Activated T-cell treated with anti-CD3 and anti-CD28 coated beads, Interleukin-2, amount 50 U/mL, for 72 hours (primary cell): ENCODE measurements at regions not wholly inside any gene's neighbourhood (a gene's known extent, or its start where the extent isn't known, plus 50 kb on each side); places are given as distances from the start of the nearest gene placed in this dataset.
"Not testable (repeated sequence)": the region's sequence is repeated elsewhere in the genome, so short reads cannot be mapped to it uniquely, and the experiment has no call there.

Experiments used
- ATAC-seq, 2 donors: fragments of 150-1000 bp; cut with Tn5 transposase; replicated peaks in 1 of 2; 2 replicates each; pipeline ENCODE4 v1.10.0; 2021; ENCODE audit warnings: moderate library complexity in 2 of 2, mild to moderate bottlenecking in 1 of 2
- DNase-seq, 2 donors: peaks; one replicate each; pipeline ENCODE4 v3.0.0; 2021 to 2022; ENCODE audit warnings: mixed read lengths in 1 of 2
- H3K27ac Mint-ChIP-seq: one replicate; pipeline ENCODE4 v1.8.0; 2022; ENCODE audit warnings: mild to moderate bottlenecking, moderate library complexity, mixed read lengths
- H3K27me3 Mint-ChIP-seq: one replicate; pipeline ENCODE4 v1.8.0; 2022; ENCODE audit warnings: low read depth, mixed read lengths
- H3K36me3 Mint-ChIP-seq, 2 donors: one replicate each; pipeline ENCODE4 v1.8.0; 2022; ENCODE audit warnings: mixed read lengths in 2 of 2, mild to moderate bottlenecking in 1 of 2; ENCODE audit not compliant: insufficient read depth in 2 of 2
- H3K4me1 Mint-ChIP-seq: one replicate; pipeline ENCODE4 v1.8.0; 2022; ENCODE audit warnings: low read depth, mixed read lengths
- H3K4me3 Mint-ChIP-seq, 2 donors: one replicate each; pipeline ENCODE4 v1.8.0; 2022; ENCODE audit warnings: mild to moderate bottlenecking in 2 of 2, mixed read lengths in 2 of 2, moderate library complexity in 2 of 2
- H3K9me3 Mint-ChIP-seq, 2 donors: one replicate each; pipeline ENCODE4 v1.8.0; 2022; ENCODE audit warnings: mixed read lengths in 2 of 2

DNA sequence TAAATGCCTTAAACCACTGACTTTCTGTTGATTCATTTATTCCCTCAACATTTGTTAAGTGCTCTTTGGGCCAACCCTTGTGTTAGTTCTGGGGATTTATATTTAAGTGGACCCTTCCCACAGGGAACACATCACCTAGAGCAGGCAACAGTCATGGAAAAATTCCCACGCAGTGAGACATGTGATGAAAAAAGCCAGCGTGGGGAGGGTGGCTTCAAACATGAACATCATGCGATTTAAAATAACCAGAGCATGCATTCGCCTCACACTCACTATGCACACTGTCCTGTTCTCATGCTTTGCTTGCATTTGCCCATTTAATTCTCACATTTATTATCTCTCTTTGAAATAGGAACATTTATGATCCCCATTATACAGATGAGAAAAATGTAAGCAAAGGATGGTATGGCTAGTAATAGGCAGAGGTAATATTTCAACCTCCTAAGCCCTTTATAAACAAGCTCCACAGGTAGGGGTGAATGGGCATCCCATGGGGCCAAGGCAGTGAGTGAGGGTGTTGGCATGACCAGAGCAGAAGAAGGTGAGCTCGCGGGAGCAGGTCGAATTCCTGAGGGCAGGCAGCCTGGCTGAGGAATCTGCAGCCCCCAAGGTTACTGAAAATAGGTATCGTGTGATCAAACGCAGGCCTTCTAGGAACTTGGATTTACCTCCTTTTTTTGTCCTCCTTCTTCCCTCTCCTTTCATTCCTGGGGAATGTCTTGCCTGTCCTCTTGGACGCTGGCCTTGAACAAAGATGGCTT lies 297.8 kb downstream of the MYCN start:
- no peaks in the 10 kb centered on the region for H3K9me3 Mint-ChIP-seq
- ATAC-seq: no peak
- H3K4me3 Mint-ChIP-seq: no peak overlapping the region
- H3K36me3 Mint-ChIP-seq: no peaks in the 10 kb centered on the region
- no peaks in the 10 kb centered on the region for H3K4me1 Mint-ChIP-seq
- no peak for DNase-seq
- H3K27me3 Mint-ChIP-seq: peaks cover 21% of the 10 kb centered on the region
- no peak overlapping the region for H3K27ac Mint-ChIP-seq

DNA sequence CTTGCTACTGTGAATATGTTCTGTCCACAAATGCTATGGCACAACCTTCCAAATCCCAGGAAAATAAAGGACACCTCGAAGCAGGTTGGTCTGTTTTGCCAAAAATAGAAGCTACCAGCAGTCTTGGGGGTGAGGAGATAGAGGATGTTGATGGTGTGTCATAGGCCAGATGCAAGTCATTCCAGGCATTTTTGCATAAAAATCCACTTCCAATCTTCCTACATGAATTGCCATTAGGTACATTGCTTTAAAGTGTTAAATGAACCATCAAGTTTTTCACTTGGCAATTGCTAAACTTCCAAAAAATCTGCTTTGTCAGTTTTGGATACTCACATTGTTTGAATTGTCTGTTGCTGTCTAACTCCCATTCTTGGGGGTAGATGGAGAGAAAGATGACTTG lies 295.4 kb downstream of the MYCN start:
- Mint-ChIP-seq H3K27ac (no peak overlapping the region), H3K4me1 (no peaks in the 10 kb centered on the region), H3K36me3 (no peaks in the 10 kb centered on the region), H3K4me3 (no peak overlapping the region), H3K27me3 (peaks cover 17% of the 10 kb centered on the region), H3K9me3 (no peaks in the 10 kb centered on the region)
- ATAC-seq (no peak), DNase-seq (no peak)

DNA sequence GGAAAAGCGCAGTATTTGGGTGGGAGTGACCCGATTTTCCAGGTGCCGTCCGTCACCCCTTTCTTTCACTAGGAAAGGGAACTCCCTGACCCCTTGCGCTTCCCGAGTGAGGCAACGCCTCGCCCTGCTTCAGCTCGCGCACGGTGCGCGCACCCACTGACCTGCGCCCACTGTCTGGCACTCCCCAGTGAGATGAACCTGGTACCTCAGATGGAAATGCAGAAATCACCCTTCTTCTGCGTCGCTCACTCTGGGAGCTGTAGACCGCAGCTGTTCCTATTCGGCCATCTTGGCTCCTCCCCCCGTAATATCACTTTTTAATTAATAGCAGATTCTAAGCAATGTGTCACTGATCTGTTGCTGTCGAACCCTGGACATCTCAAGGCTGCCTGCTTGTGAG lies 294.9 kb downstream of the MYCN start:
- DNase-seq, H3K36me3 Mint-ChIP-seq, H3K4me3 Mint-ChIP-seq, H3K27ac Mint-ChIP-seq, H3K4me1 Mint-ChIP-seq, ATAC-seq, H3K9me3 Mint-ChIP-seq: not testable (repeated sequence)
- H3K27me3 Mint-ChIP-seq: peaks cover 17% of the 10 kb centered on the region

DNA sequence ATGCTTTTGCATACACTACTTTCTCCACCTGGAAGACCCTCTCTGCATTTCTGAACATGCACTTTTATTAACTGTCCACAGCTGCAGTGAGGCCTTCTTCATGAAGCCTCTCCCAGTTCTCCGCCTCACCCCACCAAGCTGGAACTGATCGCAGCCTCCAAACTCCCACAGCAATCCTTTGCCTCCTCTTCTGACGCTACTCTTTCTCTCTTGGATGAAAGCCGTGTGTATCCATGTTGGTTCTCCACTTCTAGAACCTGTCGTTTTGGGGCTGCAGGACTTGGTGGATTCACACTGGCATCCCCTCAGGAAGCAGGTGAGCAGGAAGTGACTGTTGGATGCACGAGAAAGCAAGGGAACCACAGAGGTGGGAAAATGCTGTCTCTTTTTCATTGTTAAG lies 288.6 kb downstream of the MYCN start:
- DNase-seq: no peak
- Mint-ChIP-seq H3K36me3 (no peaks in the 10 kb centered on the region), H3K4me1 (no peaks in the 10 kb centered on the region), H3K4me3 (no peak overlapping the region), H3K27ac (no peak overlapping the region), H3K27me3 (peaks cover 8% of the 10 kb centered on the region), H3K9me3 (no peaks in the 10 kb centered on the region)
- ATAC-seq: no peak

DNA sequence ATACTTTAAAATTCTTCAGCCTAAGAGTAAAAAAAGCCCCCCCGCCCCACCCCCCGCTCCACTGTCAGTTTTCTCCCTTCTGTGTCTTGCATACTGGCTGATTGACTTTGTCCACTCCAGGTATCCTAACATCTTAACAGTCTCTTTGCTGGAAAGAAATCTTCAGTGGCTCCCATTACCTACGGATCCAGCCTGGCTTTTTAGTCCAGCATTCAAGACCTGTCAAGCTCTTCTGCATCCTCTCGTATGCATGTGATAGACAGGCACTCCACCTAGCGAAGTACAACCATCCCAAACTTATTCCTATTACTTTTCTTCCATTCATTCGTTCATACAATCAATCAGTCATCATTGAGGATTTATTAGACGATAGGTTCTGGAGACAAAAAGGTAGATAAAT lies 288.1 kb downstream of the MYCN start:
- H3K9me3 Mint-ChIP-seq: no peaks in the 10 kb centered on the region
- no peak overlapping the region for H3K27ac Mint-ChIP-seq
- H3K4me3 Mint-ChIP-seq: no peak overlapping the region
- peaks cover 8% of the 10 kb centered on the region for H3K27me3 Mint-ChIP-seq
- H3K4me1 Mint-ChIP-seq: no peaks in the 10 kb centered on the region
- ATAC-seq: no peak
- DNase-seq: no peak
- H3K36me3 Mint-ChIP-seq: no peaks in the 10 kb centered on the region

DNA sequence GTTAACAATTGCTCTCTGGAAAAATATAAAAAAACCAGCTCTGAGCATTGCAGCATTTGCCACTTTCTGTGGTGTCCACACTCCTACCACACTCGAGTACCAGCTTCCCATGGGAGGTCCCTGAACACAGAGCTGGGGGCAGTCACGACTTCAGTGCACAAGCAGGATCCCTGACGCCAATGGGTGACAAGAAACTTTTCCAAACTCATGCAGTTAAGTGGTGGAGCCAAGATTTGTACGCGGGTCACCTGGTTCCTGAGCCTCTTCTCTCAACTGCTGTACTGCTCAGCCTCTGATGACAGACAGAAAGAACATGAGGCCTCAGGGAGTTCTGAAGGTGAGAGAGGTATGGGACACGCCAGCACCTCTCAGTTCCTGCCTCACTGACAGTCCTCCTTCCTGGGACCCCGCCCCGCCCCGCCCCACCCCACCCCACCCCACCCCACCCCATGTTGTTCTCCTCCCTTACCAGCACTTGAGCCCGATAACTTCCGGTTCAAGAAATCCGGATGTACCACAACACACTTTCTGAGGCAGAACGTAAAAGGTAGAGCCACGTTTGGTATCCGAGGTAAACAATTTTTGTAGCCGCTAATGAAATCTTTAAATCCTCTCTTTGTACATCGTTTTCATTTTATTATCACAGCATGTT lies 287.6 kb downstream of the MYCN start:
- ATAC-seq: no peak
- Mint-ChIP-seq H3K27me3 (peaks cover 8% of the 10 kb centered on the region), H3K27ac (no peak overlapping the region)

DNA sequence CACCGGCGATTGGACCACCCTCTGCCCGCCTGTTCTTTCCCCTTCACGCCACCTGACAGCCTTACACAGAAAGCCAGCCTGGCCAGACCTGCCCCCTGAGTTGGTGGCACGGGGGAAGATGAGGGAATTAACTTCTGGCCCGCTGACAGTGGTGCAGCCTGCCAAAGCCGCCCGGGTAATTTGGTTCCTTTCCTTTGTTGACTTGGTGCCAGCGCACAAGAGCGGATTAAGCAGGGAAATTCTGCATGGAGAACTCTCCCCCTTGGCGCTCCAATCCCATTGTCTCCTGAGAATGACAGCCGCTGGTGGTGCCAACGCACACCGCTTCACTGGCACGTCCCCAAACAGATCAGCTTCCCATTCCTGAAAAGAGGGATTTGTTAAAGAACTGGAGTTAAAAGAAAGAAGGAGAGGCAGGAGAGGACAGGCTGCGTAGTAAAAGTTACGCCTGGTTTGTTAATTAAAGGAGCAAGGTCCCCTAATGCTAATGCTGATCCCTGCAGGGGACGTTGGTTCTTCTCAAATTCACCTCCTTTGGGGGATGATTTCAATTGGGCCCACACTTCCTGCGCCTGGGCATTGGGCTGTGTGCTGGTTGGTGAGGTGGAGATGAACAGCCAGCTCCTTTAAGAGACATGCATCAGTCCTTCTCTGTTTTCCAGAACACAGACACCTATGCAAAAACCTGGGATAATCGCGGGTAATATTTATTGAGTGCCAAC lies 286.8 kb downstream of the MYCN start:
- no peak for ATAC-seq

More for the DNA sequence above, 287.6 kb downstream of the MYCN start:
- Mint-ChIP-seq H3K4me3 (no peak overlapping the region), H3K9me3 (no peaks in the 10 kb centered on the region), H3K36me3 (no peaks in the 10 kb centered on the region), H3K4me1 (no peaks in the 10 kb centered on the region)
- no peak for DNase-seq

DNA sequence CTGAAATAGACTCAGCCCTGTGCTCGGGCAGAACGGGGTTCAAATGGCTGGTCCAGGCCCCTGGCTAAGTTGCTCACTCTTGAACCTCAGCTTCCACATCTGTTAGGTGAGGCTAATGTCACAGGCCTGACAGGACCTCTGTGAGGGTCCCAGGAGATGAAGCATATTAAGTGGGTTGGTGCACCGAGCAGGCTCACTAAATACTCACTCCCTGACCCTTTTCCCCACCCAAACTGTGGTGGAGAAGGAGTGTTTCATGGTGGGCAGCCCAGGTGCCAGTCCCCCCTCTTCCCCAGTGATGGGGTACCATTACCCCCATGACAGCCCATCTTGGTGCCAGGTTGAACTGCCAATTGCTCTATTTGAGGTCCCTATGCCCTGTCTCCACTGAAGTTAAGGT lies 286.0 kb downstream of the MYCN start:
- no peak for DNase-seq
- ATAC-seq: no peak
- no peaks in the 10 kb centered on the region for H3K9me3 Mint-ChIP-seq
- H3K27me3 Mint-ChIP-seq: peaks cover 18% of the 10 kb centered on the region
- no peaks in the 10 kb centered on the region for H3K4me1 Mint-ChIP-seq
- no peak overlapping the region for H3K27ac Mint-ChIP-seq
- H3K4me3 Mint-ChIP-seq: no peak overlapping the region
- no peaks in the 10 kb centered on the region for H3K36me3 Mint-ChIP-seq

More for the DNA sequence above, 286.8 kb downstream of the MYCN start:
- no peak for DNase-seq
- Mint-ChIP-seq H3K27me3 (peaks cover 12% of the 10 kb centered on the region), H3K36me3 (no peaks in the 10 kb centered on the region), H3K9me3 (no peaks in the 10 kb centered on the region), H3K4me3 (no peak overlapping the region), H3K27ac (no peak overlapping the region), H3K4me1 (no peaks in the 10 kb centered on the region)

DNA sequence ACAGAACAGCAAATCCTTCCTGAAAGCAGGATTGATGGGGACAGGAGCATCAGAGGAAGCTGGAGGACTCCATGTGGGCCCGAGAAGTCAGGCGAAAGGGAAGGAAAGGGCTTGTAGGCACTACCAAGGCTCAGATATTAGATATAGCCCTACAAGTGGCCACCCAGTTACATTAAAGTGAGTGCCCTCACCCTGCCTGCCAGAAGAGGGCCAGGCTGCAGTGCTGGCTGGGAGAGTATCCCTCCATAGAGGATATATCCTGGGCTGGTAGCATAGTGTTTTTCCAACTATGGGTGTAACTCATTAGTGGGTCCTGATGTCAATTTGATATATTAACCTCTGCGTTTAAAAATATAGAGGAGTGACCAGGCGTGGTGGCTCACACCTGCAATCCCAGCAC lies 285.2 kb downstream of the MYCN start:
- peaks cover 22% of the 10 kb centered on the region for H3K27me3 Mint-ChIP-seq
- no peak for ATAC-seq
- H3K27ac Mint-ChIP-seq: no peak overlapping the region
- no peaks in the 10 kb centered on the region for H3K4me1 Mint-ChIP-seq
- no peak for DNase-seq
- no peak overlapping the region for H3K4me3 Mint-ChIP-seq
- H3K9me3 Mint-ChIP-seq: no peaks in the 10 kb centered on the region
- no peaks in the 10 kb centered on the region for H3K36me3 Mint-ChIP-seq

DNA sequence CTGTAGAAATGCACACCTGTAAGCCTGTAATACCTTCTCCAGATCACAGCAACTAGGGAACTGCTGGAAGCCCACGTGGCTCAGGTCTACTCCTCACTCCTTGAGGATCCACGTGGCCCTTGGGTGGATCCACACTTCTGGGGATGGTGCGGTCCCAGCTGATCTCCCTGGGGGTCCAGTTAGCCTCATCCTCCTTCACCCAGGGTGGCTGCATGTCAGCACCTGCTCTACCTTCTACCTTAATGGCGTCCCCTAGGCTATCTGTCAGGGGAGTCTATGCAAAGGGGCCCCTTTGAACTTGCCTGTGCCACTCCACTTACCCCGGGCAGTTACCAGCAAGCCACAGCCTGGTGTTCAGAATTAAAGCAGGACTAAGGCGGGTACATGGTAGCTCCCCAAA lies 284.7 kb downstream of the MYCN start:
- H3K36me3 Mint-ChIP-seq: no peaks in the 10 kb centered on the region
- ATAC-seq (no peak), DNase-seq (no peak)
- H3K9me3 Mint-ChIP-seq: no peaks in the 10 kb centered on the region
- H3K27me3 Mint-ChIP-seq: peaks cover 22% of the 10 kb centered on the region
- H3K27ac Mint-ChIP-seq: no peak overlapping the region
- no peaks in the 10 kb centered on the region for H3K4me1 Mint-ChIP-seq
- H3K4me3 Mint-ChIP-seq: no peak overlapping the region

DNA sequence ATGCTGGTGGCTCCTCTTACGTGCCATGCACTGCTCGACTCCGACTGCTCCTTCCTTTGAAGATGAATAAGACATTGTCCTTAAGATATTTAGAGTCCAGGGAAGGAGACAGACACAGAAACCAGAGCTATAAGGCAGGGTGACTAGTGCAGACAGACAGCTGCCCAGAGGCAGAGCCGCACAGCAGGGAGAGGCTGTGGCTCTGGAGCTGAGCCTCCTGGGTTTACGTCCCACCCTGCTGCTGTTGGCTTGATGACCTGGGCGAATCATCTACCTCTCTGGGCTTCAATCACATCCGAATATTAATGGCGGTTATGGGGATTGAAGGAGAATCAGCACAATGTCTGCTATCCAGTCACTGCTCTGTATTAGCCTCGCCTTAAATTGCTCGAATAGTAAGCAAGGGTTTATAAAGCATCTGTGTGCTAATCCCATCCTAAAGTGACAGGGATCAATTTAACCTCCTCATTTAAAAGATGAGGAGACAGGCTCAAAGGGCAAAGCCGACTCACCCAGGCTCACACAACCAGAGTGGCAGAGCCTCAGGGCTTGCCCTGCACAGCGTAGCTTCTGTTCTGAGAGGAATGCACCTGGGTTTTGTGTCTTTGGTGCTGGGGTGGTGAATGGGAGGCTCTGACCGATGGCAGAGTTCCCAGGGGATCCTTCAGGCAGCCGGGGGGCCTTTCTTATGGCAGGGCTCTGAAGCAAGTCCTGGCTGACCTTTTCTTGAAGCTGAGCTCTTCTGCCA lies 284.1 kb downstream of the MYCN start:
- H3K27ac Mint-ChIP-seq: no peak overlapping the region
- H3K27me3 Mint-ChIP-seq: peaks cover 22% of the 10 kb centered on the region
- no peak for ATAC-seq
- no peak for DNase-seq
- H3K36me3 Mint-ChIP-seq: no peaks in the 10 kb centered on the region
- no peak overlapping the region for H3K4me3 Mint-ChIP-seq
- no peaks in the 10 kb centered on the region for H3K9me3 Mint-ChIP-seq
- H3K4me1 Mint-ChIP-seq: no peaks in the 10 kb centered on the region

DNA sequence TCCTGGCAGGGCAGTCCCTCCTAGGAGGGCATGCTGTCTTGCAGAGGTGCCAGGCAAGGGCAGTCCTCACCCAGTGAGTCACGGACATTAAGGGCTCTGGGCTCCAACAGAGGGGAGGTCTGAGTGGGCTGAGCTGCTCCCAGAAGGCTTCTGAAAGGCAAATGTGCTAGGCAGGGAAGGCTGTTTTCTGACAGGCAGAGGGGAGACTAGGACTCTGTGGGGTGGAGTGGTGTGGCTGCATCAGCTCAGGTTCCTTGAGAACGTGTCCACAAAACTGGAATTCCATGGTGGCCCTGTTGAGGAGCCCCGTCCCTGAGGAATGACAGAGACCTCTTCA lies 283.5 kb downstream of the MYCN start:
- peaks cover 17% of the 10 kb centered on the region for H3K27me3 Mint-ChIP-seq
- no peaks in the 10 kb centered on the region for H3K36me3 Mint-ChIP-seq
- no peak overlapping the region for H3K27ac Mint-ChIP-seq
- DNase-seq (no peak), ATAC-seq (no peak)
- no peak overlapping the region for H3K4me3 Mint-ChIP-seq
- no peaks in the 10 kb centered on the region for H3K4me1 Mint-ChIP-seq
- H3K9me3 Mint-ChIP-seq: no peaks in the 10 kb centered on the region

DNA sequence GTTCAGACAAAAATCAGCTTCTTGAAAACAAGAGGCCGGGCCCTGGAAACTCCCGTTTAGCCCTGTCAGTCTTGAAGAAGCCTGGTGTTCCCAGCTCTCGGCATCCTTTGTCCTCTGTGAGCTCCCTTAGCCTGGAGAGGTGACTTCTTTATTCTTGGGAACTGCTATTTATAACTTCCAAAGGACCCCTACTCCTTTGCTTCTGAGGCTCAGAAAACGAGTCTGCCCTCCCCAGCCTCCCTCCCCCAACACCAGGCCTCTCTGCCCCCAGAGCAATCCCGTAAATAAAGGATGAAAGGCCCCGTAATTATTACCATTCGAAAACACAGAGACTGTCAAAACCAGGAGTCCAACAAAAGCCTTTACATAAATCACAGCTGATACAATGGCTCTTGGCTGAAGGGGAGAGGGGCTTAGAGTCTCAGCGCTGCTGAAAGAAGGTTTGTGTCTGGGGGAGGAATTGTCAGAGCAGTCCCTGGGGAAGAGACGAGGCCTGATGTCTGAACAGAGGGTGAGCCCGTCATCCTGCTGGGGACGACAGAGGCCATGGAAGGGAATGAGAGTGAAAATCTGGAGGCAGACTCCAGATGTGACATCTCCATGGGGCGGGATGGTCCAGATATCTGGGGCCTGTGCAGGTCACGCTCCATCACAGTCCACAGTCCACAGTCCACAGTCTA lies 283.0 kb downstream of the MYCN start:
- Mint-ChIP-seq H3K27ac (no peak overlapping the region), H3K9me3 (no peaks in the 10 kb centered on the region), H3K27me3 (peaks cover 13% of the 10 kb centered on the region), H3K4me1 (no peaks in the 10 kb centered on the region), H3K36me3 (no peaks in the 10 kb centered on the region), H3K4me3 (no peak overlapping the region)
- no peak for ATAC-seq
- DNase-seq: no peak
